ENCODE measurements at regions not wholly inside any gene's neighbourhood (a gene's known extent, or its start where the extent isn't known, plus 50 kb on each side); places are given as distances from the start of the nearest gene placed in this dataset.

GRCh38 chr3:181851063-181851462, 139.3 kb downstream of the SOX2 start:
- ATAC-seq (ENCODE audit: low read depth): no peak
- no peak overlapping the region for H2BK15ac ChIP-seq (ENCODE audit: low read depth, low read length)
- no peak overlapping the region for H2AK5ac ChIP-seq (ENCODE audit: low read depth, low read length)
- no peak overlapping the region for H3K4me2 ChIP-seq (ENCODE audit: low read depth, low read length)
- H2BK120ac ChIP-seq (ENCODE audit: low read depth, low read length): no peak overlapping the region
- no peaks in the 10 kb centered on the region for H3K9me1 ChIP-seq (ENCODE audit: insufficient read depth, low read length)
- no TSS peak for BruUV-seq (replicated peaks)
- no peak overlapping the region for H2BK20ac ChIP-seq (ENCODE audit: low read depth, low read length)
- H2AK9ac ChIP-seq (replicated peaks; ENCODE audit: low read depth, low read length, poor library complexity): no peak overlapping the region
- no CpG with 5 or more reads among the region's 4 CpGs for WGBS, 2 experiments (ENCODE audit: extremely low coverage in 2 of 2, insufficient read length in 1 of 2)
- dilution Hi-C loops (cut with HindIII; ENCODE audit: low sequenced_read_pairs, unreplicated experiment) (no loop called here), intact Hi-C loops (cut with micrococcal nuclease) (no loop called here), in situ Hi-C loops (cut with MboI; ENCODE audit: low sequenced_read_pairs) (no loop called here)
- no peaks in the 10 kb centered on the region for H4K20me1 ChIP-seq (ENCODE audit: insufficient read depth, low read length)
- H3K36me3 ChIP-seq (ENCODE audit: control insufficient read depth, insufficient read depth, low read length): no peaks in the 10 kb centered on the region
- no peak overlapping the region for H3K9ac ChIP-seq (ENCODE audit: low read depth, low read length)
- no peak overlapping the region for H3K56ac ChIP-seq (ENCODE audit: extremely low read depth, insufficient read depth, low read length)
- no peak overlapping the region for H3K27ac ChIP-seq (ENCODE audit: insufficient read depth, low read length)
- no peak overlapping the region for H4K8ac ChIP-seq (ENCODE audit: low read depth in 2 of 2, low read length in 2 of 2)
- no peaks in the 10 kb centered on the region for H3K4me1 ChIP-seq (ENCODE audit: control insufficient read depth, insufficient read depth, low read length)
- TF ChIP-seq CTCF (conservative IDR thresholded peaks at IDR 0.05; ENCODE audit: low read depth, low read length) (no peak), CHD1 (IDR thresholded peaks at IDR 0.05; ENCODE audit: low read depth, low read length) (no peak), BHLHE40 (IDR thresholded peaks at IDR 0.05; ENCODE audit: low read depth, low read length) (no peak), FOS (IDR thresholded peaks at IDR 0.05; ENCODE audit: low read depth, low read length) (no peak), POLR2A (IDR thresholded peaks at IDR 0.05; ENCODE audit: low read depth, low read length) (no peak)
- no peak overlapping the region for H3K23ac ChIP-seq (ENCODE audit: low read depth, low read length)
- POLR2A ChIA-PET (ENCODE audit: unreplicated experiment): no interaction called here
- no peak overlapping the region for H2BK5ac ChIP-seq (ENCODE audit: low read depth, low read length, poor library complexity, severe bottlenecking)
- H3K14ac ChIP-seq (replicated peaks; ENCODE audit: low read depth, low read length): no peak overlapping the region
- H3K4me3 ChIP-seq (ENCODE audit: insufficient read depth, low read depth, low read length): no peak overlapping the region
- no peak overlapping the region for H3K4ac ChIP-seq (ENCODE audit: low read depth, low read length)
- no peak overlapping the region for H4K91ac ChIP-seq (ENCODE audit: insufficient read depth, low read depth, low read length)
- CTCF ChIA-PET: no interaction called here
- H3K18ac ChIP-seq (ENCODE audit: low read depth, low read length): no peak overlapping the region
- no peaks in the 10 kb centered on the region for H3K79me1 ChIP-seq (ENCODE audit: low read depth in 1 of 2, low read length in 2 of 2)
- no peak overlapping the region for H2AFZ ChIP-seq (replicated peaks; ENCODE audit: low read length, poor library complexity)
- H3K27me3 ChIP-seq (ENCODE audit: control insufficient read depth, insufficient read depth, low read length): no peaks in the 10 kb centered on the region
- H4K5ac ChIP-seq (ENCODE audit: low read depth, low read length): no peak overlapping the region
- peaks cover 10% of the 10 kb centered on the region for H3K9me3 ChIP-seq (ENCODE audit: control insufficient read depth, insufficient read depth, low read length)
- no peak for DNase-seq
